Gastrocnemius medialis (tissue), 4 donors: ENCODE measurements at regions not wholly inside any gene's neighbourhood (a gene's known extent, or its start where the extent isn't known, plus 50 kb on each side); places are given as distances from the start of the nearest gene placed in this dataset.

Experiments
- ATAC-seq, 2 donors: fragments of 150-250 bp; one replicate each; pipeline ENCODE4 v1.9.1; 2016
- DNase-seq, 2 donors: peaks; one replicate each; pipeline ENCODE4 v3.0.0-alpha.2; 2019
- H3K27ac ChIP-seq, 4 donors: fragments of 200-600 bp; sonication (generic); 1 replicate in 1 of 4; 2 replicates in 3 of 4; pipeline ENCODE4 v1.5.1; 2016 to 2018; ENCODE audit warnings: mild to moderate bottlenecking in 2 of 4, moderate library complexity in 1 of 4
- H3K27me3 ChIP-seq, 3 donors: fragments of 200-600 bp; sonication (generic) in 2 of 3; 1 replicate in 1 of 3; 2 replicates in 2 of 3; pipeline versions ENCODE4 v1.5.1 to v1.6.0; 2016 to 2019; ENCODE audit warnings: mild to moderate bottlenecking in 1 of 3, moderate library complexity in 1 of 3
- H3K36me3 ChIP-seq, 2 donors: fragments of 200-600 bp; sonication (generic) in 1 of 2; one replicate each; pipeline ENCODE4 v1.5.1; 2017 to 2018
- H3K4me1 ChIP-seq, 2 donors: fragments of 200-600 bp; sonication (generic) in 1 of 2; one replicate each; pipeline ENCODE4 v1.5.1; 2016 to 2017; ENCODE audit warnings: mild to moderate bottlenecking in 2 of 2
- H3K4me3 ChIP-seq, 4 donors: fragments of 200-600 bp; sonication (generic) in 3 of 4; 1 replicate in 1 of 4; 2 replicates in 3 of 4; pipeline ENCODE4 v1.5.1; 2016 to 2019; ENCODE audit warnings: mild to moderate bottlenecking in 2 of 4
- H3K9me3 ChIP-seq, 3 donors: fragments of 200-600 bp; sonication (generic) in 2 of 3; 1 replicate in 1 of 3; 2 replicates in 2 of 3; pipeline ENCODE4 v1.5.1; 2016 to 2019
- POLR2A ChIP-seq, 2 donors: fragments of 450-650 bp; IDR thresholded peaks; one replicate each; pipeline ENCODE4 v1.6.1; 2017; ENCODE audit warnings: antibody characterized with exemption in 2 of 2, mild to moderate bottlenecking in 2 of 2, moderate library complexity in 2 of 2
- in situ Hi-C, 4 donors: fragments of 200-750 bp; cut with MboI; loops; one replicate each; pipeline versions ENCODE4 v1.15.0 to v1.8.0; 2017; ENCODE audit warnings: low sequenced_read_pairs in 4 of 4
- intact Hi-C: fragments of 100-400 bp; cut with DNase I; formaldehyde crosslinking; loops from one replicate; pipeline ENCODE4 v1.15.1; 2023; ENCODE audit warnings: low total_unique reads
- TF ChIP-seq, protein P1 (sequence below), 5 experiments: fragments of 450-650 bp in 3 of 5; fragments of 200-600 bp in 2 of 5; sonication (generic) in 2 of 5; IDR thresholded peaks in 4 of 5; conservative IDR thresholded peaks in 1 of 5; 1 replicate in 4 of 5; 2 replicates in 1 of 5; pipeline ENCODE4 v1.5.1; 2016 to 2019; ENCODE audit warnings: antibody characterized with exemption in 5 of 5, mild to moderate bottlenecking in 3 of 5, moderate library complexity in 3 of 5

GRCh38 chr22:48522271-48522670 is 1305.4 kb downstream of the BRD1 start:
- intact Hi-C loops, result loop anchor here (10.0 kb wide), 1 partner anchor 57 kb away; no protein-coding TSS in a partner anchor
- DNase-seq, result no peak
- Histone ChIP-seq H3K4me1 (no peaks in the 10 kb centered on the region), H3K4me3 (no peak overlapping the region), H3K9me3 (no peaks in the 10 kb centered on the region), H3K27ac (no peak overlapping the region), H3K36me3 (no peaks in the 10 kb centered on the region), H3K27me3 (no peaks in the 10 kb centered on the region)
- TF ChIP-seq POLR2A (IDR thresholded peaks at IDR 0.05), result no peak
- TF ChIP-seq, protein P1, sequence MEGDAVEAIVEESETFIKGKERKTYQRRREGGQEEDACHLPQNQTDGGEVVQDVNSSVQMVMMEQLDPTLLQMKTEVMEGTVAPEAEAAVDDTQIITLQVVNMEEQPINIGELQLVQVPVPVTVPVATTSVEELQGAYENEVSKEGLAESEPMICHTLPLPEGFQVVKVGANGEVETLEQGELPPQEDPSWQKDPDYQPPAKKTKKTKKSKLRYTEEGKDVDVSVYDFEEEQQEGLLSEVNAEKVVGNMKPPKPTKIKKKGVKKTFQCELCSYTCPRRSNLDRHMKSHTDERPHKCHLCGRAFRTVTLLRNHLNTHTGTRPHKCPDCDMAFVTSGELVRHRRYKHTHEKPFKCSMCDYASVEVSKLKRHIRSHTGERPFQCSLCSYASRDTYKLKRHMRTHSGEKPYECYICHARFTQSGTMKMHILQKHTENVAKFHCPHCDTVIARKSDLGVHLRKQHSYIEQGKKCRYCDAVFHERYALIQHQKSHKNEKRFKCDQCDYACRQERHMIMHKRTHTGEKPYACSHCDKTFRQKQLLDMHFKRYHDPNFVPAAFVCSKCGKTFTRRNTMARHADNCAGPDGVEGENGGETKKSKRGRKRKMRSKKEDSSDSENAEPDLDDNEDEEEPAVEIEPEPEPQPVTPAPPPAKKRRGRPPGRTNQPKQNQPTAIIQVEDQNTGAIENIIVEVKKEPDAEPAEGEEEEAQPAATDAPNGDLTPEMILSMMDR (IDR thresholded peaks at IDR 0.05 in 4 of 5, conservative IDR thresholded peaks at IDR 0.05 in 1 of 5), result no peak
- in situ Hi-C loops, result loop anchor here in 1 of 4 donors (25.0 kb wide), 1 partner anchor 110 kb away; no protein-coding TSS in a partner anchor
- ATAC-seq, result no peak

DNA sequence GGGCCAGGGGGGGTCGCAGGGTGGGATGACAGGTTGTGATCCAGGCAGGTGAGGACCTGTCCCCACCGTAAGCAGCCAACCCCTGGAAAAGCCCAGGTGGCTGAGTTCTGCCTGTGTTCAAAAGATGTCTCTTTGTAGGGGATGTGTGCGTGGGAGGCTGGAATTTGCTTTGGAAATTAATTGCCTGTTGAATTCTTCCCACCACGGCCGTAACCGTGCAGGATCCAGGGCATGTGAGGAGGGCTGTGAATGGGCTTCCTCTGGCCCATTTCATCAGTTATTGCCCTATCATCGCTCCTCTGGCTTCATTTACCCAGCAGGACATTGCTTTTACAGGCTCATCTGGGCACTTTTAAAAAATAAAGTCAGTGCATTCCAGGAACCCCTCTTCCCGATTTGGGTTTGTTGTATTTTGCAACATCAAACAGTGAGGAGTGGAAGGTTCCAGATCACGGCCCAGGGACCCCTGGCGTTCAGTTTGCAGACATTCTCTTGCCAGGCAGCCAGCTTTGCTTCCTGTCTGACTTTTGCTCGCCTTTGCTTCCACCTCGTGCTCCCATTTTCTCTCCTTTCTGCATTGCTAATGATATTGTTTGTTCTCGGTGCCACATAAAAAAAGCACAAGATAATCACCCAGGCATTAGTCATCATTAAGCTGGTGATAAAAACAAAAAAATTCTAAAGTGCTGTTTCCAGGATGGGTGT is 1306.6 kb downstream of the BRD1 start:
- in situ Hi-C loops, result loop anchor here in 1 of 4 donors (25.0 kb wide), 1 partner anchor 109 kb away; no protein-coding TSS in a partner anchor
- intact Hi-C loops, result loop anchor here (10.0 kb wide), 1 partner anchor 56 kb away; no protein-coding TSS in a partner anchor
- no peaks in the 10 kb centered on the region for H3K27me3 ChIP-seq
- no peak overlapping the region for H3K27ac ChIP-seq
- H3K36me3 ChIP-seq, result no peaks in the 10 kb centered on the region
- no peak for TF ChIP-seq POLR2A (IDR thresholded peaks at IDR 0.05)
- TF ChIP-seq, protein P1 (IDR thresholded peaks at IDR 0.05 in 4 of 5, conservative IDR thresholded peaks at IDR 0.05 in 1 of 5), result no peak
- ATAC-seq (no peak), DNase-seq (no peak)
- H3K4me1 ChIP-seq, result no peaks in the 10 kb centered on the region
- no peak overlapping the region for H3K4me3 ChIP-seq
- H3K9me3 ChIP-seq, result no peaks in the 10 kb centered on the region

- in situ Hi-C loops (loop anchor here in 1 of 4 donors (25.0 kb wide), 1 partner anchor 108 kb away; no protein-coding TSS in a partner anchor), intact Hi-C loops (loop anchor here (10.0 kb wide), 1 partner anchor 55 kb away; no protein-coding TSS in a partner anchor)
- no peak for TF ChIP-seq POLR2A (IDR thresholded peaks at IDR 0.05)
- TF ChIP-seq, protein P1 (IDR thresholded peaks at IDR 0.05 in 4 of 5, conservative IDR thresholded peaks at IDR 0.05 in 1 of 5), result no peak
These were observed 1307.5 kb downstream of the BRD1 start for GRCh38 chr22:48520207-48520606.

DNA sequence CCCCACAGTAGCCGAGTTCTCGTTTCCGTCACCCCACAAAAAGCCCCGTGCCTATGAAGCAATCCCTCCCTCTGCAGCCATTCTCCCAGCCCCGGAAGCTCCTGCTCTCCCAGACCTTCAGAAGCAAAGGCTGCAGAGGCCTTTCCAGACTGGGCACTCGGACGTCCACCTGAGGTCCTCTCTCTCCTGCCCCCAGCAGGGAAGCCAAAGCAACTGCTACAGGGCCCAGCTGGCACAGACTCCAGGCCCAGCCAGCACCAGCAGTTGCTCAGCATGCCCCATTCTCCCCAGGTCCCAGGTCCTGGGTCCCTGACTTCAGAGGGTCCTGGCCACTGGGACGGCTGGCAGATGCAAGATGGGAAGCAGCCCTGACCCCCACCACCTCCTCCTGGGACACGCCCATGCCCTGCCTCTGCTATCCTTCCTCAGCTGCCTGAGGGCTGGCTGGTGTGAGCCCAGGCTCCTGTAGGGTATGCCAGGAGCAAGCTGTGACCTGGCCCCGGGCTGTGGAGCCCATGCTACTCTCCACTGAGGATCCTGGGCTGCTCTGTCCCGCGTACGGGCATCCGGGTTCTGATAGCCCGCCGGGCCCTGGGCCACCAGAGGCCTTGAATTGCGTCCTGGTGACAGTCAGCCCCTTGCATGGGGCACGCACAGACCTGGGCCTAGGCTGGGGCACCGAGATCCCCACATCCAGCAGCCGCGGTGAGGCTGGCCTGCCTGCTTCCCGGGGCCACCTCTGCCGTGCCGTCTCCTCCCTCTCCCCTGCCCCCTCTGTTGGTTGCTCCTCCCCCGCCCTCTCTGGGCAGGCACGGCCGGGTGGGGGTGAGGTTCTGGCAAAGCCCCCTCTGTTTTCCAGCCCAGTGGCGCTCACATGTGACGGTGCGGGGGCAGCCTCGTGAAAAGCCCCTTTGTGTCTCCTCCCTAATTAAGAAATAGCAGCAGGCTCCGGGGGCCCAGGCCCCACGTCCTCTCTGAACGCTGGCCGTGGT is 1310.3 kb downstream of the BRD1 start:
- Histone ChIP-seq H3K9me3 (no peaks in the 10 kb centered on the region), H3K27ac (no peak overlapping the region), H3K27me3 (no peaks in the 10 kb centered on the region), H3K4me1 (no peaks in the 10 kb centered on the region), H3K4me3 (no peak overlapping the region), H3K36me3 (no peaks in the 10 kb centered on the region)
- in situ Hi-C loops (loop anchor here in 1 of 4 donors (25.0 kb wide), 1 partner anchor 105 kb away; no protein-coding TSS in a partner anchor), intact Hi-C loops (no loop called here)
- no peak for ATAC-seq
- no peak for TF ChIP-seq POLR2A (IDR thresholded peaks at IDR 0.05)
- DNase-seq, result no peak

More at GRCh38 chr22:48520207-48520606, 1307.5 kb downstream of the BRD1 start:
- Histone ChIP-seq H3K4me1 (no peaks in the 10 kb centered on the region), H3K27me3 (no peaks in the 10 kb centered on the region), H3K36me3 (no peaks in the 10 kb centered on the region), H3K4me3 (no peak overlapping the region), H3K9me3 (no peaks in the 10 kb centered on the region), H3K27ac (no peak overlapping the region)
- DNase-seq, result no peak
- no peak for ATAC-seq
